ENCODE measurements at regions not wholly inside any gene's neighbourhood (a gene's known extent, or its start where the extent isn't known, plus 50 kb on each side); places are given as distances from the start of the nearest gene placed in this dataset.

- TF ChIP-seq CTCF (IDR thresholded peaks at IDR 0.05; ENCODE audit: low read depth, low read length, missing input control), result no peak
- no peak for TF ChIP-seq SP1 (IDR thresholded peaks at IDR 0.05)
- TF ChIP-seq TAF1 (conservative IDR thresholded peaks at IDR 0.05), result no peak
- no peak for TF ChIP-seq EGR1 (IDR thresholded peaks at IDR 0.05; ENCODE audit: low read depth in 2 of 2)
- no peak for TF ChIP-seq RAD21 (IDR thresholded peaks at IDR 0.05)
- no peak for TF ChIP-seq JUND (IDR thresholded peaks at IDR 0.05)
- no peak for TF ChIP-seq REST (IDR thresholded peaks at IDR 0.05)
- no peak for TF ChIP-seq RXRA (IDR thresholded peaks at IDR 0.05)
- TF ChIP-seq GABPA (IDR thresholded peaks at IDR 0.05 in 1 of 2, conservative IDR thresholded peaks at IDR 0.05 in 1 of 2), result no peak
- no peak for TF ChIP-seq MAX (IDR thresholded peaks at IDR 0.05)
- TF ChIP-seq HNF4A (conservative IDR thresholded peaks at IDR 0.05), result no peak
- TF ChIP-seq ZBTB33 (IDR thresholded peaks at IDR 0.05), result no peak
- no peak for TF ChIP-seq FOXA1 (IDR thresholded peaks at IDR 0.05)
These were observed 95.3 kb upstream of the IER5L start for GRCh38 chr9:129273136-129273895.
